ENCODE measurements at regions not wholly inside any gene's neighbourhood (a gene's known extent, or its start where the extent isn't known, plus 50 kb on each side); places are given as distances from the start of the nearest gene placed in this dataset.

GRCh38 chr22:48226026-48227013 lies 1463.9 kb downstream of the TBC1D22A start:
- no peaks in the 10 kb centered on the region for H3K27me3 ChIP-seq (ENCODE audit: low read length)
- H3K9me2 ChIP-seq (replicated peaks; ENCODE audit: low read length): no peaks in the 10 kb centered on the region
- no peaks in the 10 kb centered on the region for H3K9me3 ChIP-seq (ENCODE audit: low read length)
- no peaks in the 10 kb centered on the region for H3K79me2 ChIP-seq (ENCODE audit: low read length)
- no peak overlapping the region for H3K4me3 ChIP-seq (ENCODE audit: low read length)
- TF ChIP-seq EZH2 (IDR thresholded peaks at IDR 0.05; ENCODE audit: low read length, unreplicated experiment) (no peak), CTCF (conservative IDR thresholded peaks at IDR 0.05; ENCODE audit: low read depth, low read length) (no peak), EZH2phosphoT487 (IDR thresholded peaks at IDR 0.05; ENCODE audit: borderline replicate concordance, low read length) (no peak)
- no peaks in the 10 kb centered on the region for H3K4me1 ChIP-seq (ENCODE audit: insufficient read depth, low read length)
- H3F3A ChIP-seq (ENCODE audit: low read length, unreplicated experiment): no peaks in the 10 kb centered on the region
- CTCF ChIA-PET: no interaction called here
- H3K9ac ChIP-seq (ENCODE audit: low read length): no peak overlapping the region
- H3K36me3 ChIP-seq (ENCODE audit: low read depth, low read length): no peaks in the 10 kb centered on the region
- H3K27ac ChIP-seq (ENCODE audit: low read length): no peak overlapping the region
- intact Hi-C loops (cut with micrococcal nuclease): no loop called here
- no peak overlapping the region for H2AFZ ChIP-seq (ENCODE audit: low read length)
- BruUV-seq (replicated peaks): no TSS peak
- no peaks in the 10 kb centered on the region for H4K20me1 ChIP-seq (ENCODE audit: low read length)
- ATAC-seq (no peak), DNase-seq (no peak)
- H3K4me2 ChIP-seq (ENCODE audit: low read length): no peak overlapping the region
- POLR2A ChIA-PET (ENCODE audit: unreplicated experiment): no interaction called here

DNA sequence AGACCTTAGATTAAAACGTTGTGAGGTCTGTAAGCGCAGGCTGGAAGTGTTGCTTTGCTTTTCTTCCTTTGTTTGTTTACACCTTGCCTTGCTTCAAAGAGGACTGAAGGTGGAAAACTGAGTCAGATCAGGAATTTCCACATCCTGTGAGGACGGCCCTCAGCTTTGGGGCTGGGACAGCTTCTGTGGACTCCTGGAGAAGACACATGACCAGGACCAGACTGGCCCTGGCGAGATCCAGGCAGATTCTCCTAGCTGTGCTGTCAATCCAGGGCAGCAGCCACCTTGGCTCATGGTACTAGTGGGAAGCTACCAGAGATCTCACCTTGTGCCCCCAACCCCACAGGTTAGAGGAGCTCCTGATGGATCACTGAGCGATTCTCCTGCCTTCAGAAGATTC lies 1461.9 kb downstream of the TBC1D22A start:
- POLR2A ChIA-PET (ENCODE audit: unreplicated experiment): no interaction called here
- Histone ChIP-seq H3K36me3 (ENCODE audit: low read depth, low read length) (no peaks in the 10 kb centered on the region), H3K4me3 (ENCODE audit: low read length) (no peak overlapping the region), H3K9me3 (ENCODE audit: low read length) (no peaks in the 10 kb centered on the region), H3K9ac (ENCODE audit: low read length) (no peak overlapping the region), H3F3A (ENCODE audit: low read length, unreplicated experiment) (no peaks in the 10 kb centered on the region), H3K27ac (ENCODE audit: low read length) (no peak overlapping the region), H3K4me1 (ENCODE audit: insufficient read depth, low read length) (no peaks in the 10 kb centered on the region), H4K20me1 (ENCODE audit: low read length) (no peaks in the 10 kb centered on the region), H3K4me2 (ENCODE audit: low read length) (no peak overlapping the region), H3K9me2 (replicated peaks; ENCODE audit: low read length) (no peaks in the 10 kb centered on the region), H3K27me3 (ENCODE audit: low read length) (no peaks in the 10 kb centered on the region), H3K79me2 (ENCODE audit: low read length) (no peaks in the 10 kb centered on the region), H2AFZ (ENCODE audit: low read length) (no peak overlapping the region)
- intact Hi-C loops (cut with micrococcal nuclease): no loop called here
- ATAC-seq: no peak
- no peak for DNase-seq
- CTCF ChIA-PET: no interaction called here
- TF ChIP-seq EZH2phosphoT487 (IDR thresholded peaks at IDR 0.05; ENCODE audit: borderline replicate concordance, low read length) (no peak), CTCF (conservative IDR thresholded peaks at IDR 0.05; ENCODE audit: low read depth, low read length) (no peak), EZH2 (IDR thresholded peaks at IDR 0.05; ENCODE audit: low read length, unreplicated experiment) (no peak)
- no TSS peak for BruUV-seq (replicated peaks)

Measured in PC-3 (cell line).